SJSA1 (cell line): ENCODE measurements at regions not wholly inside any gene's neighbourhood (a gene's known extent, or its start where the extent isn't known, plus 50 kb on each side); places are given as distances from the start of the nearest gene placed in this dataset.

Source experiments
- DNase-seq, 2 experiments: peaks; one replicate each; pipeline ENCODE4 v3.0.0-alpha.2; 2015 to 2020; ENCODE audit warnings: low spot score in 2 of 2, low read depth in 1 of 2
- H3K27ac ChIP-seq: fragments of 250-450 bp; sonication (Bioruptor Pico); 2 replicates; pipeline ENCODE4 v1.5.1; 2020; ENCODE audit warnings: mild to moderate bottlenecking, moderate library complexity
- H3K27me3 ChIP-seq: fragments of 250-450 bp; sonication (Bioruptor Pico); replicated peaks from 2 replicates; pipeline ENCODE4 v1.5.1; 2020; ENCODE audit warnings: mild to moderate bottlenecking, moderate library complexity
- H3K36me3 ChIP-seq: fragments of 250-450 bp; sonication (Bioruptor Pico); 2 replicates; pipeline ENCODE4 v1.5.1; 2020; ENCODE audit warnings: mild to moderate bottlenecking
- H3K4me1 ChIP-seq: fragments of 250-450 bp; sonication (Bioruptor Pico); replicated peaks from 2 replicates; pipeline ENCODE4 v1.6.1; 2021; ENCODE audit warnings: mild to moderate bottlenecking
- H3K4me3 ChIP-seq: fragments of 250-450 bp; sonication (Bioruptor Pico); 2 replicates; pipeline ENCODE4 v1.5.1; 2020; ENCODE audit warnings: mild to moderate bottlenecking
- H3K9me3 ChIP-seq: fragments of 250-450 bp; sonication (Bioruptor Pico); replicated peaks from 2 replicates; pipeline ENCODE4 v1.5.1; 2020; ENCODE audit warnings: mild to moderate bottlenecking

DNA sequence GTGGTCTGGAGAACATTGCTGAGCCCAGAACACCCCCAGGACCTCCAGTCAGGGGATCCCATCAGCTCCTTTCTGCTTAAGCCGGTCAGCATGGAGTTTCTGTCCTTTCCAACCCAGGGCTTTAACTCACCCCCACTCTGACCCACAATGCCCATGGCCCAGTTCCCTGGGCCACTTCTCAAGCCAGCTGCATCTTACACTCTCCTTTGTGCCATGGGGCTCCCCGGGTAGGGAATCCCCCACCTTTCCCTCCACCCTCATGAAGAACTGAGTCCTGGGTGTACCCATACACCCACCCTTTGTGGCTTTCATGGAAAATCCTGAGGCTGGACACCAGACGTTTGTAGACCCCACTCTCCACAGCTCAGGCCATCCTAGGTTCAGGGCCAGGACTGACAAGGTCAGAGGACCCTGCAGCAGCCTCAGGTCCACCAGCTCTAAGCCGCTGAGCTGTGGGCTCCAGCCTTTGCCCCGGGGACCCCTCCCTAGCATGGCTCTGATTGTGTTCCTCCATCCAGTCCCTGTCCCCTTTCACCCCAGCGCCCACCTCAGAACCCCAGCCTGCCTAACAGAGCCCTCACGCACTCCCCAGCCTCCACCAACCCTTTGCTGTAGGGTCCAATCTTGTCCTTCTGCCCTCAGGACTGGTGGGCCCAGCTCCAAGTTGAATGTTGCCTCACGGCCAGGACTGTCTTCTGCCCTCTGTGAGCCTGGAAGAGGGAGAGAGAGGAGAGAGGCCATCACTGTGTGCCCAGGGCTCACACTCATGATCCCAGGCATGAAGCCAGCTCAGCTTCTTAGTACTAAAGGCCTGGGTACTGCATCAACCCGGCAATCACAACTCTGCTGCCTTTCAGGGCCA, 394.8 kb downstream of the MATN1 start:
- H3K4me1 ChIP-seq: no peaks in the 10 kb centered on the region

DNA sequence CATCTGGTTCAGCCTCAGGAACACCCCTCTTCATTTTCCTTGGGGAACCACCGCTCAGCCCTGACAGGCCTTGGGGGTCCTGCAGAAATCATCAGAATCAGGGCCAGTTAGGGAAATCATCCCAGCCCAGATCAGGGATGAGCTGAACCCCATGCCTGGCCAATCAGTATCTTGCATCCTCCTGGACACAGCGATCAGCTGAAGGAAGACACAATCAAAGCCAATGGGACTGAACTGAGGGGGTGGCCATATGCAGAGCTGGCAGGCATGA, 395.4 kb downstream of the MATN1 start:
- Histone ChIP-seq H3K27me3 (no peaks in the 10 kb centered on the region), H3K36me3 (no peaks in the 10 kb centered on the region), H3K4me1 (no peaks in the 10 kb centered on the region), H3K4me3 (no peak overlapping the region), H3K27ac (no peak overlapping the region), H3K9me3 (no peaks in the 10 kb centered on the region)
- DNase-seq: no peak

More for the DNA sequence above, 394.8 kb downstream of the MATN1 start:
- no peaks in the 10 kb centered on the region for H3K27me3 ChIP-seq
- H3K27ac ChIP-seq: no peak overlapping the region
- no peaks in the 10 kb centered on the region for H3K36me3 ChIP-seq
- no peak overlapping the region for H3K4me3 ChIP-seq
- no peaks in the 10 kb centered on the region for H3K9me3 ChIP-seq
- peak in 1 of 2 experiments; percentile 30 for DNase-seq

- DNase-seq: no peak
- Histone ChIP-seq H3K9me3 (no peaks in the 10 kb centered on the region), H3K27me3 (no peaks in the 10 kb centered on the region), H3K36me3 (no peaks in the 10 kb centered on the region), H3K27ac (no peak overlapping the region), H3K4me1 (no peaks in the 10 kb centered on the region), H3K4me3 (no peak overlapping the region)
Measured at GRCh38 chr1:30327370-30328099, 395.9 kb downstream of the MATN1 start.

- Histone ChIP-seq H3K4me1 (no peaks in the 10 kb centered on the region), H3K36me3 (no peaks in the 10 kb centered on the region), H3K27me3 (no peaks in the 10 kb centered on the region), H3K9me3 (no peaks in the 10 kb centered on the region), H3K4me3 (no peak overlapping the region), H3K27ac (no peak overlapping the region)
- DNase-seq: no peak
Measured at GRCh38 chr1:30325999-30326398, 397.4 kb downstream of the MATN1 start.

GRCh38 chr1:30325085-30325935, 398.1 kb downstream of the MATN1 start:
- H3K4me1 ChIP-seq: no peaks in the 10 kb centered on the region
- no peaks in the 10 kb centered on the region for H3K9me3 ChIP-seq
- no peaks in the 10 kb centered on the region for H3K27me3 ChIP-seq
- DNase-seq: peak in 1 of 2 experiments; percentile 31
- H3K36me3 ChIP-seq: no peaks in the 10 kb centered on the region
- no peak overlapping the region for H3K27ac ChIP-seq
- no peak overlapping the region for H3K4me3 ChIP-seq

DNA sequence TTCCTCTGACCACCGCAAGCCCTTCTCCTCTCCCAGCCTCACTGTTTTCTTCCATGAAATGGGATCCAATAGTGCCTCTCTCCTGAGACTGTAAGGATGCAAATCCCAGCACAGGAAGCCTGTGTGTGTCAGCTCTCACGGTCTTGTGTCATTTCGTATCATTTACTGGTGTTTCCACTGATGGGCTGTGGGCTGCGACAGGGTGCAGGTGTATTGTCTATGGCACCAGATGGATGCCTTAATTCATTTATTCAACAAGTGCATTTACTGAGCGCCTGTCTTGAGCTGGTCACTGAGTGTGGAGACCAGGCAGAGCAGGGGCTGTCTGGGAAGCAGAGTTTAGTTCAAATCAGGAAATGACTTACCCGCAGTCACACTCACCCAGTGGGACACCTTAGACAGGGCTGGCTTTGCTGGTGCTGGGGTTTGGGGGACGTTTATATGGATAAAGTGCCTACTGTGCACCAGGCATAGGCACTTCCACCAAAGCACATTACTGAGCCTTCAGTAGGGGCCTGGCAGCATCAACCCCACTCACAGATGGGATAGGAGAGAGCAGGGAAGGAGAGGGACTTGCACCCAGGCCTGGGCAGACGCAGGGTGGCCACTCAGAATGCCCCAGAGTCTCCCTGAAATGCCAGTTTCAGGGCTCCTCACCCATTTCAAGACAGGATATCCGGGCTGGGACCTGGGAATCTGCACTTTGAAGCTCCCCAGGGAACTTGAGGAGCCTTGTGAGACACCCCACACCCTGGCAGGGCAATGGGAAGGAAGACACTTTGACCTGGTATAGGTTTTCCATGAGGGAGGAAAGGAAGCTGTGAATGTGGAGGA, 398.9 kb downstream of the MATN1 start:
- H3K9me3 ChIP-seq: no peaks in the 10 kb centered on the region
- no peaks in the 10 kb centered on the region for H3K27me3 ChIP-seq
- peak in 1 of 2 experiments; percentile 14 for DNase-seq
- no peaks in the 10 kb centered on the region for H3K36me3 ChIP-seq
- H3K27ac ChIP-seq: no peak overlapping the region
- H3K4me1 ChIP-seq: no peaks in the 10 kb centered on the region
- no peak overlapping the region for H3K4me3 ChIP-seq

- Histone ChIP-seq H3K27me3 (no peaks in the 10 kb centered on the region), H3K36me3 (no peaks in the 10 kb centered on the region), H3K27ac (no peak overlapping the region), H3K9me3 (no peaks in the 10 kb centered on the region), H3K4me1 (no peaks in the 10 kb centered on the region), H3K4me3 (no peak overlapping the region)
- DNase-seq: peak in 1 of 2 experiments; percentile 28
Measured at GRCh38 chr1:30323841-30324240, 399.5 kb downstream of the MATN1 start.

DNA sequence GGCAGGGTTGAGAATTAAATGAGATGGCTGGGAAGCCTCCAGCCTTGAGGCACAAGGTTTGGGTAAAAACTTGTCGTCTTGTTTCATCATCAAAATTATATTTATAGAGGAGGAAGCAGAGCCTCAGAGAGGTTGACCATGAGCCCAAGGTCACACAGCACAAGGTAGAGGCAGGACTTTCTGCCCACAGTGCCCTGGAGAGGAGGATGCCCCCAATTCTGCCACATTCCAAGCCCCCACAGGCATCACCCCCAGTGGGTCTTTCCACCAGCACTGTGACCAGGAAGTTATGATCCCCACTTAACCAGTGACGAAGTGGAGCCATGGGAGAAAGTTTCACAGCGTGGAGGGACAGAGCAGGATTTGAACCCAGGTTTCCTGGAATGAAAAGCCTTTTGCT, 400.0 kb downstream of the MATN1 start:
- Histone ChIP-seq H3K36me3 (no peaks in the 10 kb centered on the region), H3K9me3 (no peaks in the 10 kb centered on the region), H3K27ac (no peak overlapping the region), H3K4me3 (no peak overlapping the region), H3K27me3 (no peaks in the 10 kb centered on the region), H3K4me1 (no peaks in the 10 kb centered on the region)
- DNase-seq: peak in 1 of 2 experiments; percentile 10

GRCh38 chr1:30322859-30323257, 400.5 kb downstream of the MATN1 start:
- Histone ChIP-seq H3K27me3 (no peaks in the 10 kb centered on the region), H3K4me1 (no peaks in the 10 kb centered on the region), H3K9me3 (no peaks in the 10 kb centered on the region), H3K4me3 (no peak overlapping the region), H3K36me3 (no peaks in the 10 kb centered on the region), H3K27ac (no peak overlapping the region)
- DNase-seq: peak in 1 of 2 experiments; percentile 19

GRCh38 chr1:30321996-30322858, 401.2 kb downstream of the MATN1 start:
- no peaks in the 10 kb centered on the region for H3K9me3 ChIP-seq
- H3K4me1 ChIP-seq: no peaks in the 10 kb centered on the region
- H3K4me3 ChIP-seq: no peak overlapping the region
- no peaks in the 10 kb centered on the region; the same call in 1 of the 2 replicates for H3K27me3 ChIP-seq
- H3K27ac ChIP-seq: no peak overlapping the region
- DNase-seq: peak in 1 of 2 experiments; percentile 28
- no peaks in the 10 kb centered on the region for H3K36me3 ChIP-seq

DNA sequence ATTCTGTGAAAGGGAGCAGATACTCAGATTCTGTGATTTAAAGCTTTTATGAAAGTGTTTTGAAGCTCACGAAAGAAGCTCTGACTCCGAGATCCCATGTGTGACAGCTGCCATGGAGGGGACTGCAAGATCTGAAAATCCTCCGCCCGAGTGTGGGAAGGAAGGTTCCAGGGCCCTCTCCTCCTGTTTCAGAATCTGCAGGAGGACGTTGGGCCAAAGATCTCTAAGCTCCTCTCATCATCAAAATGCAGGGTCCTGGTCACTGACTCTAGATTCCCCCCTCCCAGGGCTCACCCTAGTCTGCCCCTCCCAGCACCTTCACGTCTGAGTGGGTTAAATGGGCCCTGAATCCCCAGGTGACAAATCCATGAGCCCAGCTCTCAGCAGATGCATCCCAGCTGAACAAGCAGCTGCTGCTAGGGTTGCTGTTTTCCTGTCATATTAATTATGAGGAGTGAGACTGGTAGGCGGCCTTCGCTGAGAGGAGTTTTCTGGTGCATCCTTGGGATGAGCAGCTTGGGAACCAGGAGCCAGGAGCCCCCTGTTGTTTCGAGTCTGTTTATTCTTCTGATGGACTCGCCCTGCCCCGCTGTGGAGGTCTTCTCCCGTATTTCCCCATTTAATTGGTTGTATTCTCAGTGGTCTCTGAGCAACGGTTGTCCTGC, 402.0 kb downstream of the MATN1 start:
- no peaks in the 10 kb centered on the region; the same call in 1 of the 2 replicates for H3K27me3 ChIP-seq
- DNase-seq: peak in 1 of 2 experiments; percentile 22
- no peak overlapping the region for H3K4me3 ChIP-seq
- no peaks in the 10 kb centered on the region for H3K36me3 ChIP-seq
- H3K9me3 ChIP-seq: no peaks in the 10 kb centered on the region
- H3K4me1 ChIP-seq: no peaks in the 10 kb centered on the region
- no peak overlapping the region for H3K27ac ChIP-seq

GRCh38 chr1:30320581-30320890, 402.8 kb downstream of the MATN1 start:
- H3K36me3 ChIP-seq: no peaks in the 10 kb centered on the region
- peak in 1 of 2 experiments; percentile 20 for DNase-seq
- no peak overlapping the region for H3K4me3 ChIP-seq
- no peak overlapping the region for H3K27ac ChIP-seq
- H3K9me3 ChIP-seq: no peaks in the 10 kb centered on the region; the same call in 1 of the 2 replicates
- H3K27me3 ChIP-seq: no peaks in the 10 kb centered on the region; the same call in 1 of the 2 replicates
- H3K4me1 ChIP-seq: no peaks in the 10 kb centered on the region
